Activated CD4-positive, alpha-beta T cell treated with anti-CD3 and anti-CD28 coated beads, Interleukin-10, Interleukin-2, amounts not matched to agents 100 ng/mL and 50 ng/mL, durations not matched to agents 16 hours and 8 hours (primary cell): ENCODE measurements at regions not wholly inside any gene's neighbourhood (a gene's known extent, or its start where the extent isn't known, plus 50 kb on each side); places are given as distances from the start of the nearest gene placed in this dataset.

Source experiments
- DNase-seq: peaks from one replicate; pipeline ENCODE4 v3.0.0-alpha.2; 2020

GRCh38 chr5:125584140-125584520, 837.7 kb upstream of the ZNF608 start:
- no peak for DNase-seq

- DNase-seq, result no peak
These were observed 835.6 kb upstream of the GRAMD2B start for GRCh38 chr5:125587631-125588030.

GRCh38 chr5:125592856-125593255, 830.4 kb upstream of the GRAMD2B start:
- no peak for DNase-seq

GRCh38 chr5:125595095-125595494, 828.1 kb upstream of the GRAMD2B start:
- no peak for DNase-seq

DNA sequence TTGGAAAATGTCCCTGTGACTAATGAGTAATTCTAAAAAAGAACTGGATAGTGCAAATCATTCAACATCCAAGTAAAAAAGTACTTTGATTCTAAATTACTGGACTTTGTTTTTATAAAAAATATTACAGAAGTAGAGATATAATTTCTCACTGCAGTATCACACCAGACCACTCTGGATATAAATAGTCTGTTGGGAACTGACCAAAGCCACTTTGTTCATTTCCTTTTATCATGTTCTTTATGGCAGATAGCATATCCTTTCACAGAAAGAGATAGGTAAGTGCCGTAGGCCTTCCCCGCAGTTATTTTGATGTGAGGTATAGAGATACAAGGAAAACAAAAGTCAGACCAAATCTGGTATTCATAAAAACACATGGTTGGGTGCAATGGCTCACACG, 827.4 kb upstream of the GRAMD2B start:
- no peak for DNase-seq

- DNase-seq, result no peak
These were observed 825.9 kb upstream of the GRAMD2B start for GRCh38 chr5:125597338-125597737.

GRCh38 chr5:125600559-125600958, 822.6 kb upstream of the GRAMD2B start:
- no peak for DNase-seq

- DNase-seq, result no peak
These were observed 821.0 kb upstream of the GRAMD2B start for GRCh38 chr5:125602184-125602583.

DNA sequence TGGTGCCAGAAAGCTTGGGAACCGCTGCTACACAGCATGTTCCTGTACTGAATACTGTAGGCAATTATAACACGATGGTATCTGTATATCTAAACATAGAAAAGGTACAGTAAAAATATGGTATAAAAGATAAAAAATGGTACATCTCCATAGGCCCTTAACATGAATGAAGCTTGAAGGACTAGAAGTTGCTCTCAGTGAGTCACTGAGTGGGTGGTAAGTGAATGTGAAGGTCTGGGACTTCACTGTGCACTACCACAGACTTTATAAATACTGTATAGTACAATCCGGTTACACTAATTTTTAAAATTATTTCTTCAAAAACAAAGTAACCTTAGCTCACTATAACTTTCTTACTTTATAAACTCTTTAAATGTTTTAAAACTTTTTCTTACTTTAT, 819.9 kb upstream of the GRAMD2B start:
- DNase-seq, result no peak

DNA sequence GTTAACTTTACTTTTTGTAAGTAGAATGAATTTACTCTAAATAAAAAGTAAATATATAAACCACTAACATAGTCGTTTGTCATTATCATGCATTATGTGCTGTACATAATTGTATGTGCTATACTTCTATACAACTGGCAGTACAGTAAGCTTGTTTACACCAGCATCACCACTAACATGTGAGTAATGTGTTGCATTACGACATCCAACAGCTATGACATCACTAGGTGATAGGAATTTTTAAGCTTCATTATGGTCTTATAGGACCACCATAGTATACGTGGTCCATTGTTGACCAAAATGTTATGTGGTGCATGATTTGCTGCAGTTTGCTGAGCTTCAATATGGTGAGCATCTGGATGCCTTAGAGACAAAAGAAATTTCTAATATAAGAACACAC, 819.1 kb upstream of the GRAMD2B start:
- no peak for DNase-seq

- DNase-seq, result no peak
These were observed 816.2 kb upstream of the GRAMD2B start for GRCh38 chr5:125607018-125607417.

- DNase-seq, result no peak
These were observed 814.2 kb upstream of the GRAMD2B start for GRCh38 chr5:125609011-125609410.

DNA sequence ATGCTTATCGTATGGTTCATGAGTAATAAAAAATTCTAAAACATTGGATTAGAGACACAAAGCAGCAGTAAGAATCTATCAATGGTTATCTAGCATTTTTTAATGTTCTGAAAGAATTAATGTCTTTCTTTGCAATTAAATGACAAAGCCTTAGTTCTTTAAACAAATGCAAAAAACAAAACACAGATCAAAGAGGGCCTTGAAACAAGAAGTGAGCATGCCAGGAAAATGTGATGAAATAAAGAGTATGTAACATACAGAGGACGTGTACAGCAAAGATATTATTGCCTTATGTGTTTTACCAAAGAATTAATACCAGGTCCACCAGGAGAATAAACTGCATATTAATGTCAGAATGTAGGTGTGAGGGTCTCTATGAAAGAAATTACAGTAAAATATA, 812.3 kb upstream of the GRAMD2B start:
- DNase-seq, result no peak

DNA sequence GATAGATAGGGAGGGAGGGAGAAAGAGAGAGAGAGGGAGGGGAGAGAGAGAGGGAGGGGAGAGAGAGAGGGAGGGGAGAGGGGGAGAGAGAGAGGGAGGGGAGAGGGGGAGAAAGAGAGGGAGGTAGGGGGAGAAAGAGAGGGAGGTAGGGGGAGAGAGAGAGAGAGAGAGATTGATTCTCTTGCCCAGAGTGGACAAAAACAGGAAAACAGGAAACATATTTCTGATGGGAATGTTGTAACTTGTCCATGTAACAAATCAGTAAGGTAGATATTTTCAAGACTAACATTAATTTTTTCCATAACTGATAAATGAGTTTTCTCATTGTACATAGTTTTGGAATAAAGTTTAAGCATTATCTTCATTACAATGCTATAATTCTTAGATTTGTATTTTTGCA, 811.7 kb upstream of the GRAMD2B start:
- no peak for DNase-seq

DNA sequence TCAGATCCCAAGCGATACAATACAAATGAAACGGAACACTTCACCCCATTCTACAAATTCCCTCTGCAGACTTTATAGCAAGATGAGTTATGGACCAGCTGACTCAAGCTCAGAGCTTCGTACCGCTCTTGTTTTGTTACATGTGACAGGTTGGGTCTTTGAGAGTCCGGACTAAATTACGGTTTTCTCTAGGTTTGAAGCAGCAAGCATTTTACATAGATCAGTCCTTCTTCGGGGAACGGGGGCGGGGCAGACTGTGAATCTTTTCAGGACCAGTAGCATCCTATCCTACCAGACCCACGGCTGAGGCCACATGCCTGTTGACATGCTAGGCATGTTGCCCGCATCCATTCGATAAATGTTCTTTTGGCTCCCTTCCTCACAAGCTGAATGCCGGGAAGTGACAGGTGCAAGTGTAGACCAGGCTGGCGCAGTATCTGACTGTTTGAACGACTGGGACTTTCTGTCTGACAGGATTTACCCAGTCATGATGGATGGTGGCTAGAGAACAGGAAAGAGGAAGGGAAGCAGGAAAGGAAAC, 811.0 kb upstream of the GRAMD2B start:
- DNase-seq, result no peak

DNA sequence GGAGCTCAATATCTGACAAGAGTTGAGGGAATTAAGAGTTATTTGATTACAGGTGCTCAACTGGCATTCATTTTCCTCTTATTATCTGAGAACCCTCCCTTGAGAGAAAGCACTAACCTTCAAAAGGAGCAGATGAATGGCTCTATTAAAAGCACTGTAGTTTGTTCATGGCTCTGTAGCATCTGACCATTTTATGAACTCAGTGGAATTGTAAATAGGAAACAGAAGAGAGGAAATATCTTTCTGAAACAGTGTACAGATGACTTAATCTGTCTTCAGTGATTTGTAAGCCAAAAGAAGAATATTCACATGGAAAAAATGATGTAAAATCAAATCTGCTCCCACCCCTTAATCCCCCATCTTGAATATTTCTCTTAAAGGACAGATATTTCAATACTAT, 810.4 kb upstream of the GRAMD2B start:
- no peak for DNase-seq

GRCh38 chr5:125630237-125630636, 793.0 kb upstream of the GRAMD2B start:
- no peak for DNase-seq

DNA sequence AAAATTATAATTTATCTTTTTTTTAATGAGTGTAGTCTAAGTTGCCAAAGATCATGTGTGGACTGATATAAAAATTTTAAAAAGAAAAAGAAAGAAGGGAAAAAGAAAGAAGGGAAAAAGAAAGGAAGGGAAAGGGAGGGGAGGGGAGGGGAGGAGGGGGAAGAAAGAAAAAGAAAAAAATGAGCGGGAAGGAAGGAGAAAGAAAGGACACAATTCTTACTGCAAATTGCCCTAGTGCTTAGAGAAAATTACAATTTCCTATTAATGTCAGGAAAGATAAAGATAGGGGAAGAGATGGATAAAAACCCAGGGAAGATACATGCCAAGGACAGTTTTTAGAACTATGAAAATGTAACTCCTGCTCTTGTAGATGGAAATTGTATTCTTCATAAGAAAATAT, 789.7 kb upstream of the GRAMD2B start:
- no peak for DNase-seq

DNA sequence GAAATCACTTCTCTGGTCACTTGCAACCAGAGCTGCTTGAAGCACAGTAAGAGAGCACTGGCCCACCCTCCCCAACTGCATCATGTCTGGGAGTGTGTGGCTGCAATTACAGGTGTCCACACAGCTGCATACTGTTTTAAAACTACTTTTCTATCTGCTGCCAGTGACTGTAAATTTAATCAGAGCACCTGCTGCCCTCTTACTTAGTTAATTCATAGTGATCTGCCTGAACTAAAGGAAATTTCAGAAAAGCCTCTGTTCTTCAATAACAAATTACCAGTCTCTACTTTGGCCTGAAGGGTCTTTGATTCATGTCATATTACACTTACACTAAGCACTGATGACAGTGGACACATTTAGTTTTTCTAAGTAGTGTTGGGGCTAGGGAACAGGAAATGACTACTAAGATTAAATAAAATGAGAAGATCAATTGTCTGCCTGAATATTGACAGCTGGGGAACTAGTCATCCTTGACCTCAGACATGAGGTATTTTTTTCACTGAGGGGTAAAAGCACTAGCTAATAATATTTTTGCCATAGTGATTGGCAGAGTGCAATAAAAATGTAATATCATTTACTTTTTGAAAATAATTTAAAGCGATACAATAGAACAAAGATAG, 788.9 kb upstream of the GRAMD2B start:
- no peak for DNase-seq

GRCh38 chr5:125639858-125640257, 783.4 kb upstream of the GRAMD2B start:
- DNase-seq, result no peak

DNA sequence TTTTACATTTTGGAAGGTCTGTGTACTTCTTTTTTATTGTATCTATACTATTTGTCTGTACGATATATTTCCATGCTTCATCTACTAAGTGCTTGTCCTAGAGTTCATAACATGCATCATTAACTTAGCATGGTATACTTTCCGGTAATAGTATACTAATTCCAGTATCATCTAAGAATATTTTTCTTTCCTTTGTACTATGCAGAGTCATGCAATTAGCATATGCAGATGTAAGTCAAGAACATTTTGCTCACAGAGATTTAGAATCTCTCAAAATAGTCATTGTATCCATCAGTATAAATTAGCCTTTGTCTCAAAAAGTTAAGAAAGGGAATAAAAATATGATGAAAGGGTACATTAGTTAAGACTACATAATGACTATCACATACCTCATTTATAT, 770.4 kb upstream of the GRAMD2B start:
- no peak for DNase-seq

- DNase-seq, result no peak
These were observed 768.8 kb upstream of the GRAMD2B start for GRCh38 chr5:125654392-125654791.

GRCh38 chr5:125655156-125655555, 768.1 kb upstream of the GRAMD2B start:
- no peak for DNase-seq

GRCh38 chr5:125657936-125658335, 765.3 kb upstream of the GRAMD2B start:
- no peak for DNase-seq

DNA sequence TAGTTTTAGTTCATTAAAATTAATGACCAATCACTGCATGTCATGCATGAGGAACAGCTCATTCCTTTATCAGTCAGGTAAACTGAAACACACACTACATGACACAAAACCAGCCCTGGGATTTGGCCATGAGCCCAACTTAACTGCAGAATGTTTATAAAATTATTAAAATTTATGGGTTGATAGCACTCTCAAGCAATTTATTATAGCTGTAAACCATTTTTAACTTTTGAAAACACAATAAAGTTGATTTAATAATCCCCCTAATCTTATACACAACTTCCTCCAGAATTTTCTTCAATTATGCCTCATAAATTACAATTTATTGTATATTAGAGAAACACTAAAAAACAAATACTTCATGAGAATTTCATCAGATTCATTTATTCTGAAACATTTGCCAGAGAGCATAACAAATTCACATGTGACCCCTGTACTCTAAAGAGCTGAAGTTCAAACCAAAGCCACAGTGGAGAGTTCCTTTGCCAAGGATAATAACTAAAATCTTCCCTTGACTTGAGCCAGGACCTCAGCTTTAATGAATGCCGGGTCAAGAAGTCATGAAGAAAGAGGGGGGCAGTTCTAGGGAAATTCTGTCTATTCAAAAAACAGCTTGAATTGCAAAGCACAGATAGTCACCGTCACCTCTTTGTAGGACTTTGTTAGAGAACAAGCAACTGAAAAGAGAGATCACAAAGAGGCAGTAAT, 763.7 kb upstream of the GRAMD2B start:
- DNase-seq, result no peak
